Activated T-cell treated with anti-CD3 and anti-CD28 coated beads, Interleukin-2, amount 50 U/mL, for 72 hours (primary cell): ENCODE measurements at regions not wholly inside any gene's neighbourhood (a gene's known extent, or its start where the extent isn't known, plus 50 kb on each side); places are given as distances from the start of the nearest gene placed in this dataset.
"Not testable (repeated sequence)": the region's sequence is repeated elsewhere in the genome, so short reads cannot be mapped to it uniquely, and the experiment has no call there.

Experiments
- ATAC-seq, 2 donors: fragments of 150-1000 bp; cut with Tn5 transposase; replicated peaks in 1 of 2; 2 replicates each; pipeline ENCODE4 v1.10.0; 2021; ENCODE audit warnings: moderate library complexity in 2 of 2, mild to moderate bottlenecking in 1 of 2
- DNase-seq, 2 donors: peaks; one replicate each; pipeline ENCODE4 v3.0.0; 2021 to 2022; ENCODE audit warnings: mixed read lengths in 1 of 2
- H3K27ac Mint-ChIP-seq: one replicate; pipeline ENCODE4 v1.8.0; 2022; ENCODE audit warnings: mild to moderate bottlenecking, moderate library complexity, mixed read lengths
- H3K27me3 Mint-ChIP-seq: one replicate; pipeline ENCODE4 v1.8.0; 2022; ENCODE audit warnings: low read depth, mixed read lengths
- H3K36me3 Mint-ChIP-seq, 2 donors: one replicate each; pipeline ENCODE4 v1.8.0; 2022; ENCODE audit warnings: mixed read lengths in 2 of 2, mild to moderate bottlenecking in 1 of 2; ENCODE audit not compliant: insufficient read depth in 2 of 2
- H3K4me1 Mint-ChIP-seq: one replicate; pipeline ENCODE4 v1.8.0; 2022; ENCODE audit warnings: low read depth, mixed read lengths
- H3K4me3 Mint-ChIP-seq, 2 donors: one replicate each; pipeline ENCODE4 v1.8.0; 2022; ENCODE audit warnings: mild to moderate bottlenecking in 2 of 2, mixed read lengths in 2 of 2, moderate library complexity in 2 of 2
- H3K9me3 Mint-ChIP-seq, 2 donors: one replicate each; pipeline ENCODE4 v1.8.0; 2022; ENCODE audit warnings: mixed read lengths in 2 of 2

DNA sequence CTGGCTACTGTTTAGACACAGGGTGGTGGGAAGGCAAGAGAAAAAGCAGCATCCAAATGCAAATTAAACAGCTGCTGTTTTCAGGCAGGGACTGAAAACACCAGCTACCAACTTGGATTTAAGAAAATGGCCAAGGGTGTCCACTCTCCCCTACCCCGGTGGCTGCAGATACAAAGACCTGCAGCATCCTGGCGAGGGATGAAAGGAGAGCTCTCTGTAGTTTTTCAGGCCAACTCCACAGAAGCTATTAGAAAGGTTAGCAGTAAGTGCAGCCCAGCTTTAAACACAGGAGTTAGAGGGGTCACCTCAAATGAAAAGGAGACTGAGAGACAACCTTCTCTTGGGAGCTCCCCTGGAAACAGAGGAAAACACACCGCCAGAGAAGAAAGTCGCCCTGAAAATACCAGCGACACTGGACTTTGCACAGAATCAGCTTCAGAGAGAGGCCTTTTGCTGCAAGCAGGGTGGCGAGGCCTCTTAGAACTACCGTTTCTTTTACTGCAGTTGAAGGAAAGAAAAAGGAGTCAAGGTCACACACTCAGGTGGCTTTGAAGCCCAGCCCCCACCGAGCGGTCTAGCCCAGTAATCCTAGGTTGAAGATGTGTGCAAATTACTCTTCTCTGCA is 74.4 kb upstream of the TIAM1 start:
- Mint-ChIP-seq H3K9me3 (peaks cover 6 to 12% of the 10 kb centered on the region in 2 donors), H3K4me3 (no peak overlapping the region), H3K27me3 (no peaks in the 10 kb centered on the region), H3K36me3 (peaks cover 10 to 12% of the 10 kb centered on the region in 2 donors), H3K4me1 (peaks cover 8% of the 10 kb centered on the region), H3K27ac (no peak overlapping the region)
- DNase-seq (no peak), ATAC-seq (no peak)

DNA sequence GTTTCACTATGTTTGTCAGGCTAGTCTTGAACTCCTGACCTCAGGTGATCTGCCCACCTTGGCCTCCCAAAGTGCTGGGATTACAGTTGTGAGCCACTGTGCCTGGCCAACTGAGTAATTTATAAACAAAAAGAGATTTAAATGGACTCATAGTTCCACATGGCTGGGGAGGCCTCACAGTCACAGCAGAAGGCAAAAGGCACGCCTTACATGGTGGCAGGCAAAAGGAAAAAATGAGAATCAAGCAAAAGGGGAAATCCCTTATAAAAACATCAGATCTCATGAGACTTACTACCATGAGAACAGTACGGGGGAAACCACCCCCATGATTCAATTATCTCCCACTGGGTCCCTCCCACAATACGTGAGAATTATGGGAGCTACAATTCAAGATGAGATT is 73.2 kb upstream of the TIAM1 start:
- H3K4me3 Mint-ChIP-seq, H3K4me1 Mint-ChIP-seq, DNase-seq, H3K27me3 Mint-ChIP-seq, H3K27ac Mint-ChIP-seq: not testable (repeated sequence)
- peak in 1 of 2 donors; percentile 25 for ATAC-seq
- Mint-ChIP-seq H3K9me3 (peaks cover 6 to 12% of the 10 kb centered on the region in 2 donors), H3K36me3 (peaks cover 10 to 12% of the 10 kb centered on the region in 2 donors)

DNA sequence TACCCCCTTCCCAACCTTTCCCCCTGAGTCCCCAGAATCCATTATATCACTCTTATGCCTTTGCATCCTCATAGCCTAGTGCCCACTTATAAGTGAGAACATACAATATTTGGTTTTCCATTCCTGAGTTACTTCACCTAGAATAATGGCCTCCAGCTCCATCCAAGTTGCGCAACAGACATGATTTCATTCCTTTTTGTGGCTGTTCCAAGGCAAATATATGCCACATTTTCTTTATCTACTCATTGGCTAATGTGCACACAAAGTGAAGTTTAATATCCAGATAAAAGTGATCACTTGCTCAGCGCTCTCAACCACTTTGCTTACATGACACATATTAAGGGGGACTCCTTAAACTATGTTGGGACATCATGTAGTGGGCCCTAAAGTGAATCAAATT is 72.4 kb upstream of the TIAM1 start:
- Mint-ChIP-seq H3K27me3 (no peaks in the 10 kb centered on the region), H3K27ac (no peak overlapping the region), H3K4me1 (peaks cover 8% of the 10 kb centered on the region), H3K4me3 (no peak overlapping the region), H3K9me3 (peaks cover 6 to 12% of the 10 kb centered on the region in 2 donors), H3K36me3 (peaks cover 10 to 12% of the 10 kb centered on the region in 2 donors)
- ATAC-seq (no peak), DNase-seq (no peak)

DNA sequence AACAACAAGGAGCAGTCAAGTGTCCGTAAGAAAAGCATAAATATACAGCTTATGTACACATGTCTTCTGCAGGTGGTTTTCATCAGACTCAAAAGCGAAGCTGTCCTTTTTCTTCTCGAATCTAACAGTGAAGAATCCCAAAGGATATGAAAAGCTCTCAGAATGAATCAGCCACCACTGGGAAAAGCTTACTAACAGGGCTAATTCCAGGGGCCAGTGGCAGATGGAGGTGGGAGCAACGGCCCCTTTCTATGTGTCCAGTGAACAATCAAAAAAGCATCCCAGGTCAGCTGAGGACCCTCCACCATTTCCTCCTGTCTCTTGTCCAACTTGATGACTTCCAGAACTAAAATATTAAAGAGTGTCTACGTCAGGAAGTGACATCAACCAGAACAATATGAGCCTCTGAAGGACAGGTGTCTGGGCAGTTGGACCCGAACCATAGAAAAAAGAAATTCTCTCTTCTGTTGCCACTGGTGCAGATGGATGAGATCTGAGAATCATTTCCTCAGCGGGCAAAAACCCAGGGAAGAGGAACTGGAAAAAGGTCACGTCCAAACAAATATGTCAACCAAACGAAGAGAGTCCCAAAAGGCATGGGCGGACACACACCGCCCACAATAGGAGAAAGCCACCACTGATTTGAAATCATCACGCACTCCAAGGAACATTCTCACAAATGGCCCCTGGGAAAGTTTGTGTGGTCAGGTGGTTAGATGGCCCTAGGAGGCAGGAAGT is 70.4 kb upstream of the TIAM1 start:
- Mint-ChIP-seq H3K27me3 (no peaks in the 10 kb centered on the region), H3K27ac (no peak overlapping the region), H3K4me3 (no peak overlapping the region), H3K36me3 (peaks cover 10 to 12% of the 10 kb centered on the region in 2 donors), H3K4me1 (peaks cover 8% of the 10 kb centered on the region), H3K9me3 (peaks cover 6 to 12% of the 10 kb centered on the region in 2 donors)
- no peak for DNase-seq
- no peak for ATAC-seq

DNA sequence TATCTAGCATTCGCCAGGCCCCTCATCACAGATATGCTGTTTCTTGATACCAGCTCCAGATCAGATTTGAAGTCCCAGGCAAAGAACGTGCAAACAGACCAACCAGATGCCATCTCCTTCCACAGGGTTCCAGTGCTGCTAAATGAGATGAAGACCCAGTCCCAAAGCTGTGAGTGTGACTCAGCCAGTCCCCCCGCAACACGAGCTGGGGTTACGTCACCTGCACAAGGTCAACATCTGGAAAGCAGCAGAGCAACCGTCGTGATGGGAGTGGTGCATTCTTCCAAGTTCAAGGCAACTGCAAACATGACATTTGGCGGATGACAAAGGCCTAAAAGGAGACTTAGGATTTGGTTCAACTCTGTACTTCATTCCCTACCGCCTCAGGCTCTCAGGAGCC is 69.6 kb upstream of the TIAM1 start:
- Mint-ChIP-seq H3K27me3 (no peaks in the 10 kb centered on the region), H3K4me3 (no peak overlapping the region), H3K27ac (no peak overlapping the region), H3K4me1 (peaks cover 8% of the 10 kb centered on the region), H3K36me3 (peaks cover 10% of the 10 kb centered on the region in 2 donors), H3K9me3 (peaks cover 6 to 12% of the 10 kb centered on the region in 2 donors)
- DNase-seq (no peak), ATAC-seq (no peak)

DNA sequence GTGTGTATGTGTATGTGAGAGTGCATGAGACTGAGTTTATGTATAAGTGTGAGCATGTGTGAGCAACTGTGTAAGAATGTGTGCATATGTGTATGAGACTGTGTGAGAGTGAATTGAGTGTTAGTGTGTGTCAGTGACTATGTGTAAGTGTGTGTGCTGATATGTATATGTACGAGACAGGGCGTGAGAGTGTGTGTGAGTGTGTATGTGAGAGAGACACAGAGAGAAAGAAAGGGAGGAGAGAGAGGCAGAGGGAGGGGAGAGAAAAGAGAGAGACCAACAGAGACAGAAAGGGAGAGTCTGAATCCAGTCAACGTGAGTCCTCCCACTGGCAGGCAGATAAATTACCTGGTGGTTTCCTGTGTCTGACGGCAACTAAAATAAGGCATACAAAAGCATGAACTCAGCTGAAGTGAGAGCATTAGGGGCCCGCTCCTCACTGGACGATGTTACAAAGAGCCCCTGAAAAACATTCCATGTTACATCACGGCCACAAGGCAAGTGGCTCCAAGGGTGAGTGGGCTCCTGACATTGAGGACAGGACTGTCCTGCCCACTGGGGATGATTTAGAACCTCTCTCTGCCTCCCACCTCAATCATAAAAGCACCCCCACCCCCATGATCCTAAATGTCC is 66.6 kb upstream of the TIAM1 start:
- H3K4me1 Mint-ChIP-seq = peaks cover 17% of the 10 kb centered on the region
- no peak overlapping the region for H3K4me3 Mint-ChIP-seq
- no peaks in the 10 kb centered on the region for H3K36me3 Mint-ChIP-seq
- H3K9me3 Mint-ChIP-seq = no peaks in the 10 kb centered on the region
- H3K27ac Mint-ChIP-seq = no peak overlapping the region
- DNase-seq (peak; percentile 13 to 21), ATAC-seq (peak; percentile 68 to 83)
- no peaks in the 10 kb centered on the region for H3K27me3 Mint-ChIP-seq

DNA sequence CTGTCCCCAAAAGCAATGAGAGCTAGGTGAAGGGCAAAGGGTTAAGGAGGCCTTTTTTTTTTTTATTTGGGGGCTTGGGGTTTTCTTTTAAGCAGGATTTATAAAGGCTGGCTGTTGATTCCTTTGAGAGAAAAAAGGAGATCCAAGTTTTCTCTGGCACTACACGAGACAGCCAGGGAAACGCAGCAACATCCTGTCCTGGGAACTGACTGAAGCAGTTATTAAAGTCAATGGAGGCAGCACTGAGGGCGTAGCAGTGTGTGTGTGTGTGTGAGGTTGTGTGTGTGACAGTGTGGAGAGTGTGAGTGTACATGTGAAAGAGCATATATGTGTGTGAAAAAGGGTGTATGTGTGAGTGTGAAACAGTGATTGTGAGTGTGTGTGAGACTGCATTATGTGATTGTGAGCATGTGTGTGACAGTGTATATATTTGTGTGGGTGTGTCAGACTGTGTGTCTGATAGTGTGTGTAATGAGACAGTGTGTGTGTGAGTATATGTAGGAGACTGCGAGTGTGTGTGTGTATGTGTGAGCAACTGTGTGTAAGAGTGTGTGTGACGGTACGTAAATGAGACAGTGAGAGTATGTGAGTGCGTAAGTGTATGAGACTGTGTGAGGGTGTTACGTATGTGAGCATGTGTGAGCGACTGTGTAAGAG is 65.9 kb upstream of the TIAM1 start:
- DNase-seq = no peak
- no peak overlapping the region for H3K4me3 Mint-ChIP-seq
- no peaks in the 10 kb centered on the region for H3K27me3 Mint-ChIP-seq
- peaks cover 23% of the 10 kb centered on the region for H3K4me1 Mint-ChIP-seq
- no peak overlapping the region for H3K27ac Mint-ChIP-seq
- ATAC-seq = peak in 1 of 2 donors; percentile 13
- no peaks in the 10 kb centered on the region for H3K36me3 Mint-ChIP-seq
- H3K9me3 Mint-ChIP-seq = no peaks in the 10 kb centered on the region

DNA sequence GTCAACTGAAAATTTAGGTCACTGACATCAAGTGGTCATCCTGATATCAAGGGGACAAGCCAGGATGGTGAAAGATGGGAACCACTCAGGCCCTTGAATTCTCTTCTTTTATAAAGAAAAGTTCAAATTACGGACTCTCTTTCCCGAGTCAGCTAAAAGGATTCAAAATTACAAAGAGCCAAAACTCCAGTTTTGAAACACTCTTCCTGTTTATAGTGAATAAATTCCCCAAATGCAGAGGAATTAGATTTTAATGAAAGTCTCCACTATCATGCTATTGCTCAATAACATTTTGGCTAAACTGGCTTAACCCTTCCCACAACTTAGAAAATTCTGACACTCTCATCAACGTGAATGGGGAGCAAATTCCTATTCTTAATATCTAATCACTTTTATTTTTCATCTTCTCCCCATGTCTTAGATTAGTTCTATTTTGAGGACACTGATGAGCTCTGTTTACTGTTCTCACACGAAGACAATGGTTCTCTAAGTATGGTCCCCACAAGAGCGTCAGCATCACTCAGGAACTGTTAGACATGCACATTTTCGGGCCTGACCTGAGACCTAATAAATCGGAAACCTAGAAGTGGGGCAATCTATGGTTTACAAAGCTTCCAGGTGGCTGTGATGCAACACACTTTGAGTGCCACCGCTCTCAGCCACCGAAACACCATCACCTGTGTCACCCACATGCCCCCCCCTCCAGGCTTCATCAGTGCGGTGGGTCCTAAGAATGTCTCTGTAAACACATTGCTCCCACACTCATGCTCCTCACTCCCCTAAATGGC is 64.4 kb upstream of the TIAM1 start:
- Mint-ChIP-seq H3K36me3 (no peaks in the 10 kb centered on the region), H3K9me3 (no peaks in the 10 kb centered on the region), H3K27ac (no peak overlapping the region), H3K4me1 (peaks cover 26% of the 10 kb centered on the region), H3K27me3 (no peaks in the 10 kb centered on the region), H3K4me3 (no peak overlapping the region)
- ATAC-seq = no peak
- no peak for DNase-seq

DNA sequence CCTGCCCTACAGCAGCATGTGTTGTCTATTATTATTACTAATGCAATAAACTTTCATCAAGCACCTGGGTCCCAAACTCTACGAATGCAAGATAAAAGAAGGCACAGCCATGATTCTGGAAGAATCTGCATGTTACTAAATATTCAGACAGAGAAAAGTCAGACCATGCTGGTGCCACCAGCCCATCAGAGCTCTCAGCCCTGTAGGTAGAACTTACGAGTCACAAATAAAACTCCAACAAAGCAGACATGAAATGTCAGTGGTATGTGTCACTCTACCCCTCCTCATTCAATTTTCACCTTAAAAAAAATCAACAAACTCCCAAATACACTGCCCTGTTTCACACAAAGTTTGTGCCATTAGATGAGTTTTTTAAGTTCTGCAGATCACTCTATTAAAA is 62.4 kb upstream of the TIAM1 start:
- DNase-seq = no peak
- no peaks in the 10 kb centered on the region for H3K27me3 Mint-ChIP-seq
- peak; percentile 31 to 51 for ATAC-seq
- H3K9me3 Mint-ChIP-seq = no peaks in the 10 kb centered on the region
- H3K27ac Mint-ChIP-seq = no peak overlapping the region
- peaks cover 26% of the 10 kb centered on the region for H3K4me1 Mint-ChIP-seq
- no peaks in the 10 kb centered on the region for H3K36me3 Mint-ChIP-seq
- no peak overlapping the region for H3K4me3 Mint-ChIP-seq

DNA sequence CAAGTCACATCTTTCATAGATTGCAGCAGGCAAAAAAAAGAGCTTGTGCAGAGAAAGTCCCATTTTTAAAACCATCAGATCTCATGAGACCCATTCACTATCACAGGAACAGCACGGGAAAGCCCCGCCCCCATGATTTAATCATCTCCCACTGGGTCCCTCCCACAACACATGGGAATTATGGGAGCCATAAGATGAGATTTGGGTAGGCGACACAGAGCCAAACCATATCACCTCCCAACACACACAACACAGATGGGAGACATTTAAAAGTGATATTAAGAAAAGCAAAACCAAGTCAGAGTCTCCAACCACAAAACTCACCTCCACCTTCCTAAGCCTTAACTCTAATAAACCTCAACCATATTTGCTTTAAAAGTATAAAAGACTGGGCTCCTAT is 61.5 kb upstream of the TIAM1 start:
- peaks cover 26% of the 10 kb centered on the region for H3K4me1 Mint-ChIP-seq
- no peaks in the 10 kb centered on the region for H3K27me3 Mint-ChIP-seq
- ATAC-seq (no peak), DNase-seq (no peak)
- H3K27ac Mint-ChIP-seq = no peak overlapping the region
- no peaks in the 10 kb centered on the region for H3K36me3 Mint-ChIP-seq
- H3K9me3 Mint-ChIP-seq = no peaks in the 10 kb centered on the region
- H3K4me3 Mint-ChIP-seq = no peak overlapping the region

DNA sequence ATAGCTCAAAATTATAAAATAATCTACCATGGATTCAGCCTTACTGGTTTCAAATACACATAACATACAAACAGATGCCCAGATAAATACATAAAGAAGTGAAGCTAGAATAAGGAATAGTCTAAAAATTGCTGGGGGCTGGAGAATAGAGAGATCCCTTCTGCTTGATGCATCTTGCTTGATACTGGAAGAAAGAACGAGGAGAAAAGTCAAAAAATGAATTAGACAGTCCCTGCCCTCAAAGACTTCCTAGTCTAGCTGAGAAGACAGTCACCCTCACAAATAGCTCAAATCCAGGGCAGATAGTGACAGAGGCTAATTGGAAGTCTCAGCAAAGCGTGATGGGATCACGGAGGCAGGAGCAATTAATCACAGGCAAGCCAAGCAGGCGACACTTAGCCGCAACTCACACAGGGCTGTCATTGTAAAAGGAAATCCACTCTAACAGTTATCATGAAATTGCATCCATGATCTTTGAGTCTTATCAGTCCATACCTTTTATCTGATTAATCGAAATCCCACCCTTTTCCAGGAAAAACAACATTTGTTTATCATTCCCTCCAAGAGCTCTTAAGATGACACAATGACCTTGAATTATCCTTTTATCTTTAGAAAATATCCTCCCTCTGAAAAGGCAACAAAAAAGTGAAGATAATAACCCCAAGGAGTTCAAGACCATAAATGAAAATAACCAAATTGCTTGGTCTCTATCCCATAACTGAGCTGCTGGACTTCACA is 59.7 kb upstream of the TIAM1 start:
- DNase-seq = no peak
- no peaks in the 10 kb centered on the region for H3K36me3 Mint-ChIP-seq
- no peak overlapping the region for H3K27ac Mint-ChIP-seq
- H3K4me3 Mint-ChIP-seq = no peak overlapping the region
- H3K4me1 Mint-ChIP-seq = peaks cover 34% of the 10 kb centered on the region
- H3K9me3 Mint-ChIP-seq = no peaks in the 10 kb centered on the region
- ATAC-seq = no peak
- no peaks in the 10 kb centered on the region for H3K27me3 Mint-ChIP-seq

DNA sequence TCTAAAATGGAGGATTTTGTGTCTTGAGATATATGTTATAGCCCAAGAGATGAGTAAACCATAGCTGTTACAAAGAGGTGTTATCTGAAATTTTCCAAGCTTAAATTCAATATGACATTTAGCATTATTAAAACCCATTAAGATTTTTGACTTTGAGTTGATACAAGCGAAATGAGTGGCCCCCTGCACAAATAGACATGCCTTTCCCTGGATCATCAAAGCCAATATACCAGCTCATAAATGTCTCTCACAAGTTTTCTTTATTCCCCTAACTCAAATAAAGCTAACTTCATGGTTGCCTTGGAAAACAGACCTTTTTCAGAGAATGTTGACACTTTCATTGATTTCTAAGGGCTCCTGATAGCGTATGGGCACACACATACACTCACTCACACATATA is 55.5 kb upstream of the TIAM1 start:
- Mint-ChIP-seq H3K4me1 (peaks cover 39% of the 10 kb centered on the region), H3K27ac (peak overlapping the region; percentile 16), H3K4me3 (no peak overlapping the region), H3K9me3 (no peaks in the 10 kb centered on the region), H3K27me3 (no peaks in the 10 kb centered on the region), H3K36me3 (no peaks in the 10 kb centered on the region)
- no peak for ATAC-seq
- DNase-seq = no peak
